Endothelial cell of umbilical vein (primary cell): ENCODE measurements at regions not wholly inside any gene's neighbourhood (a gene's known extent, or its start where the extent isn't known, plus 50 kb on each side); places are given as distances from the start of the nearest gene placed in this dataset.

Experiments used
- BruUV-seq: library from RNA; stranded (reverse); fragments of 400-500 nt; replicated peaks from 2 replicates; lab custom pipeline; 2021; lab: Mats Ljungman, UMichigan
- CTCF ChIA-PET: fragments of 300-600, 350-600 bp; sonication (Branson Sonifier 250); formaldehyde crosslinking; loops from one replicate; lab custom pipeline; 2021; ENCODE audit warnings: antibody characterized with exemption, inconsistent platforms; lab: Charles Lee
- POLR2A ChIA-PET: fragments of 300-600, 350-600 bp; sonication (Branson Sonifier 250); formaldehyde crosslinking; loops from one replicate; lab custom pipeline; 2021; ENCODE audit warnings: antibody characterized with exemption, inconsistent platforms; lab: Charles Lee
- DNase-seq: peaks from one replicate; pipeline ENCODE4 v3.0.0-alpha.2; 2011; ENCODE audit warnings: low read depth, low spot score
- FAIRE-seq: peaks from 2 replicates; lab custom pipeline; 2011; peaks lifted over from hg19 to GRCh38; lab: Jason Lieb, UNC
- H2AFZ ChIP-seq: 2 replicates; pipeline ENCODE4 v1.6.0; 2012; ENCODE audit warnings: low read depth, low read length, control low read depth, inconsistent platforms
- H3K27ac ChIP-seq: 2 replicates; pipeline ENCODE4 v1.5.1; 2011; ENCODE audit warnings: low read depth, mild to moderate bottlenecking, control low read depth, low read length, moderate library complexity; ENCODE audit not compliant: insufficient read depth
- H3K27me3 ChIP-seq, 2 experiments: 2 replicates each; pipeline versions ENCODE4 v1.6.0 to v1.6.1; 2011; ENCODE audit warnings: low read length in 2 of 2, mixed read lengths in 1 of 2; ENCODE audit not compliant: control insufficient read depth in 2 of 2, insufficient read depth in 2 of 2
- H3K36me3 ChIP-seq, 2 experiments: 2 replicates in 1 of 2; 3 replicates in 1 of 2; pipeline ENCODE4 v1.5.1; 2011; ENCODE audit warnings: low read length in 2 of 2, mild to moderate bottlenecking in 1 of 2, moderate library complexity in 1 of 2; ENCODE audit not compliant: control insufficient read depth in 2 of 2, insufficient read depth in 2 of 2; ENCODE audit errors: extremely low read depth in 1 of 2
- H3K4me1 ChIP-seq: 3 replicates; pipeline ENCODE4 v1.5.1; 2011; ENCODE audit warnings: mild to moderate bottlenecking, low read length; ENCODE audit not compliant: control insufficient read depth, insufficient read depth; ENCODE audit errors: extremely low read depth
- H3K4me2 ChIP-seq: 2 replicates; pipeline ENCODE4 v1.6.1; 2011; ENCODE audit warnings: low read length, control low read depth, mixed read lengths; ENCODE audit not compliant: insufficient read depth
- H3K4me3 ChIP-seq, 3 experiments: fragments of 200-600 bp in 1 of 3; sonication (generic), shearing (Covaris generic) in 1 of 3; replicated peaks in 1 of 3; 2 replicates each; pipeline ENCODE4 v1.5.1; 2011 to 2016; ENCODE audit warnings: control low read depth in 3 of 3, low read length in 3 of 3, mild to moderate bottlenecking in 2 of 3, inconsistent platforms in 1 of 3, low read depth in 1 of 3, moderate library complexity in 1 of 3; ENCODE audit not compliant: insufficient read depth in 1 of 3
- H3K79me2 ChIP-seq: 2 replicates; pipeline ENCODE4 v1.6.0; 2012; ENCODE audit warnings: low read length, inconsistent platforms; ENCODE audit not compliant: control insufficient read depth, insufficient read depth
- H3K9ac ChIP-seq: replicated peaks from 2 replicates; pipeline ENCODE3; 2011; ENCODE audit warnings: low read length, control low read depth; ENCODE audit not compliant: insufficient read depth; ENCODE audit errors: extremely low read depth
- H3K9me1 ChIP-seq: replicated peaks from 3 replicates; pipeline ENCODE4 v1.6.0; 2011; ENCODE audit warnings: mild to moderate bottlenecking, low read length; ENCODE audit not compliant: control insufficient read depth, insufficient read depth; ENCODE audit errors: extremely low read depth
- H3K9me3 ChIP-seq: replicated peaks from 2 replicates; pipeline ENCODE4 v1.5.1; 2012; ENCODE audit warnings: low read length, inconsistent platforms; ENCODE audit not compliant: control insufficient read depth, insufficient read depth
- H4K20me1 ChIP-seq: replicated peaks from 2 replicates; pipeline ENCODE3; 2011; ENCODE audit warnings: mild to moderate bottlenecking, low read length; ENCODE audit not compliant: control insufficient read depth, insufficient read depth; ENCODE audit errors: extremely low read depth
- CTCF ChIP-seq, 2 donors: IDR thresholded peaks; 1 replicate in 1 of 2; 2 replicates in 1 of 2; pipeline ENCODE4 v1.5.1; 2011; ENCODE audit warnings: low read length in 2 of 2, mild to moderate bottlenecking in 2 of 2, moderate library complexity in 2 of 2, control low read depth in 1 of 2, inconsistent platforms in 1 of 2, low read depth in 1 of 2; ENCODE audit not compliant: insufficient read depth in 1 of 2; ENCODE audit errors: extremely low read depth in 1 of 2
- EZH2 ChIP-seq: IDR thresholded peaks from 2 replicates; pipeline ENCODE4 v1.6.1; 2012; ENCODE audit warnings: borderline replicate concordance, low read depth, mild to moderate bottlenecking, moderate library complexity, low read length, inconsistent platforms; ENCODE audit not compliant: severe bottlenecking
- FOS ChIP-seq: IDR thresholded peaks from 2 replicates; pipeline ENCODE4 v1.6.1; 2011; ENCODE audit warnings: mild to moderate bottlenecking, low read length, moderate library complexity, borderline replicate concordance; ENCODE audit not compliant: insufficient read depth
- GATA2 ChIP-seq: IDR thresholded peaks from 2 replicates; pipeline ENCODE4 v1.7.0; 2011; ENCODE audit warnings: low read depth, mild to moderate bottlenecking, moderate library complexity, mixed read lengths, low read length; ENCODE audit not compliant: insufficient read length, insufficient read depth
- JUN ChIP-seq: IDR thresholded peaks from 2 replicates; pipeline ENCODE4 v1.6.1; 2011; ENCODE audit warnings: borderline replicate concordance, low read depth; ENCODE audit not compliant: insufficient read length, insufficient read depth
- MAX ChIP-seq: IDR thresholded peaks from 2 replicates; pipeline ENCODE4 v1.6.1; 2011; ENCODE audit not compliant: insufficient read depth, insufficient read length
- MYC ChIP-seq: IDR thresholded peaks from one replicate; pipeline ENCODE4 v1.6.1; 2011; ENCODE audit warnings: mild to moderate bottlenecking, low read depth, low read length
- POLR2A ChIP-seq: IDR thresholded peaks from 2 replicates; pipeline ENCODE4 v1.6.1; 2012; ENCODE audit warnings: low read depth, mild to moderate bottlenecking, control low read depth, low read length
- POLR2AphosphoS5 ChIP-seq: IDR thresholded peaks from 2 replicates; pipeline ENCODE4 v1.6.1; 2012; ENCODE audit warnings: low read depth, mild to moderate bottlenecking, control low read depth, low read length, moderate library complexity; ENCODE audit not compliant: insufficient read depth
- dilution Hi-C: fragments of 300-500 bp; cut with MboI; formaldehyde crosslinking; loops from one replicate; pipeline ENCODE4 v1.15.0; 2019; ENCODE audit warnings: low sequenced_read_pairs; ENCODE audit not compliant: extremely low pct_ligation_motif_present
- intact Hi-C: fragments of 100-400 bp; cut with micrococcal nuclease; formaldehyde crosslinking; loops from one replicate; pipeline ENCODE4 v1.10.0; 2022

GRCh38 chr21:22164912-22165311, 1166.7 kb downstream of the NCAM2 start:
- Histone ChIP-seq H3K4me3 (no peak overlapping the region), H3K27ac (no peak overlapping the region), H4K20me1 (no peaks in the 10 kb centered on the region), H3K9ac (no peak overlapping the region), H3K27me3 (no peaks in the 10 kb centered on the region), H2AFZ (no peak overlapping the region), H3K36me3 (no peaks in the 10 kb centered on the region), H3K4me1 (no peaks in the 10 kb centered on the region), H3K9me1 (no peaks in the 10 kb centered on the region), H3K79me2 (no peaks in the 10 kb centered on the region), H3K4me2 (no peak overlapping the region), H3K9me3 (no peaks in the 10 kb centered on the region)
- BruUV-seq = no TSS peak
- CTCF ChIA-PET = no interaction called here
- POLR2A ChIA-PET = no interaction called here
- DNase-seq = no peak
- no peak for FAIRE-seq
- TF ChIP-seq POLR2A (no peak), FOS (no peak), MAX (no peak)
- dilution Hi-C loops (no loop called here), intact Hi-C loops (no loop called here)

GRCh38 chr21:22174746-22175145, 1176.5 kb downstream of the NCAM2 start:
- H3K36me3 ChIP-seq = no peaks in the 10 kb centered on the region
- no peak overlapping the region for H3K4me2 ChIP-seq
- no peaks in the 10 kb centered on the region for H3K79me2 ChIP-seq
- H4K20me1 ChIP-seq = no peaks in the 10 kb centered on the region
- dilution Hi-C loops (no loop called here), intact Hi-C loops (no loop called here)
- H2AFZ ChIP-seq = no peak overlapping the region
- no peak overlapping the region for H3K4me3 ChIP-seq
- TF ChIP-seq FOS = no peak
- no peak for TF ChIP-seq EZH2
- TF ChIP-seq JUN = no peak
- no peak for TF ChIP-seq POLR2A
- no peak for TF ChIP-seq CTCF (IDR thresholded peaks at IDR 0.05; ENCODE audit: extremely low read depth in 1 of 2, insufficient read depth in 1 of 2, low read depth in 1 of 2, low read length in 2 of 2)
- no peak for TF ChIP-seq GATA2
- TF ChIP-seq POLR2AphosphoS5 = no peak
- no peak for TF ChIP-seq MYC
- TF ChIP-seq MAX = no peak
- DNase-seq = no peak
- no peaks in the 10 kb centered on the region for H3K27me3 ChIP-seq
- BruUV-seq = no TSS peak
- peaks cover 8% of the 10 kb centered on the region for H3K9me3 ChIP-seq
- no peak for FAIRE-seq
- H3K27ac ChIP-seq = no peak overlapping the region
- H3K4me1 ChIP-seq = no peaks in the 10 kb centered on the region
- no peaks in the 10 kb centered on the region for H3K9me1 ChIP-seq
- POLR2A ChIA-PET = no interaction called here
- no peak overlapping the region for H3K9ac ChIP-seq
- CTCF ChIA-PET = no interaction called here
